OCI-LY7 (cell line): ENCODE measurements at regions not wholly inside any gene's neighbourhood (a gene's known extent, or its start where the extent isn't known, plus 50 kb on each side); places are given as distances from the start of the nearest gene placed in this dataset.

Experiments
- CTCF ChIP-seq: fragments of 200-600 bp; sonication (generic); conservative IDR thresholded peaks from 2 replicates; pipeline ENCODE4 v1.5.1; 2014; ENCODE audit warnings: mild to moderate bottlenecking, antibody characterized with exemption, low read length, moderate library complexity, mixed read lengths
- EZH2phosphoT487 ChIP-seq: fragments of 200-600 bp; sonication (generic); IDR thresholded peaks from 2 replicates; pipeline ENCODE4 v1.6.1; 2018; ENCODE audit warnings: low read depth, borderline replicate concordance, mild to moderate bottlenecking, mixed run types, antibody characterized with exemption, low read length, moderate library complexity, mixed read lengths

GRCh38 chr4:8778291-8778690, 93.3 kb downstream of the HMX1 start:
- TF ChIP-seq CTCF: no peak
- no peak for TF ChIP-seq EZH2phosphoT487
